SK-N-MC (cell line): ENCODE measurements at regions not wholly inside any gene's neighbourhood (a gene's known extent, or its start where the extent isn't known, plus 50 kb on each side); places are given as distances from the start of the nearest gene placed in this dataset.

Experiments used
- EZH2 ChIP-seq: fragments of 200-600 bp; sonication (generic); IDR thresholded peaks from one replicate; pipeline ENCODE4 v1.6.1; 2017; ENCODE audit warnings: antibody characterized with exemption
- POLR2AphosphoS5 ChIP-seq: IDR thresholded peaks from 2 replicates; pipeline ENCODE4 v1.6.1; 2012; ENCODE audit warnings: mild to moderate bottlenecking, low read depth, low read length, borderline replicate concordance

- TF ChIP-seq POLR2AphosphoS5, result no peak
- no peak for TF ChIP-seq EZH2
These were observed 399.4 kb upstream of the ADGRL3 start for GRCh38 chr4:60800701-60801100.
